ENCODE measurements at regions not wholly inside any gene's neighbourhood (a gene's known extent, or its start where the extent isn't known, plus 50 kb on each side); places are given as distances from the start of the nearest gene placed in this dataset.

DNA sequence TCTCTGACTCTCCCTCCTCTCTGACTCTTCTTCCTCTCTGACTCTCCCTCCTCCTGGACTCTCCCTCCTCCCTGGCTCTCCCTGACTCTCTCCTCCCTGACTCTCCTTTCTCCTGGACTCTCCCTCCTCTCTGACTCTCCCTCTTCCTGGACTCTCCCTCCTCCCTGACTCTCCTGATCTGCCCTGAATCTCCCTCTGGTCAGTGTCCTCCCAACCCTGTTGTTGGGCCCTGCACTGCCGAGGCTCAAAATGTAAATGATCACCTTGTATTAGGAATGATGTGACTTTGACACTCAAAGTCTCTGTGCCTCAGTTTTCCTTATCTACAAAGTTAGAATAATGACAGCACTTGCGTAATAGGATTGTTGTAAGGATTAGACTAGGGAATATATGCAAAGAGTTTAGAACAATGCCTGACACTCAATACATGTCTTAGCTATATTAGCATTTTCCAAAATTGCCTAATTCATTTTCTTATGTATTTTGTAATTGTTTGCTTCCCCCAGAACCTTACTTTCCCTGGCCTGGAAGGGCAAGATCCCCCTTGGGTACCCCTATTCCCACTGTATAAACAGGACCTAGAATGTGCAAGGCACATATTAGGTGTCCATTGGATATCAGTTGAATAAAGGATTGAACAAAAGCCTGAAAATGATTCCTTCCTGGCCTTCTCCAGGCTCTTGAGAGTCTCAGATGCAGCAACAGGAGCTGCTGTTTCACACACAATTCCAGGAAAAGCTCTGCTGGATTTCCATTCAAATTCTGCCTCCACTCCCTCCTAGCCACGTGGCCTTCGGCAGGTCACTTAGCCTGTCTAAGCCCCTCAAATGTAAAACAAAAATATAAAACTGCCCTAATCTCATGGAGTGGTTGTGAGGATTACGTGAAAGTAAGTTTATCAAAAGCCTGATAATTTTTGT lies 170.1 kb downstream of the INHBB start:
- Histone ChIP-seq H3K4me3 (no peak overlapping the region), H3K27ac (no peak overlapping the region), H3K27me3 (peaks cover 14% of the 10 kb centered on the region), H3K4me1 (ENCODE audit: low read depth) (no peaks in the 10 kb centered on the region), H3K9me3 (ENCODE audit: low read depth) (no peaks in the 10 kb centered on the region), H3K36me3 (no peaks in the 10 kb centered on the region)
- TF ChIP-seq, protein P1, sequence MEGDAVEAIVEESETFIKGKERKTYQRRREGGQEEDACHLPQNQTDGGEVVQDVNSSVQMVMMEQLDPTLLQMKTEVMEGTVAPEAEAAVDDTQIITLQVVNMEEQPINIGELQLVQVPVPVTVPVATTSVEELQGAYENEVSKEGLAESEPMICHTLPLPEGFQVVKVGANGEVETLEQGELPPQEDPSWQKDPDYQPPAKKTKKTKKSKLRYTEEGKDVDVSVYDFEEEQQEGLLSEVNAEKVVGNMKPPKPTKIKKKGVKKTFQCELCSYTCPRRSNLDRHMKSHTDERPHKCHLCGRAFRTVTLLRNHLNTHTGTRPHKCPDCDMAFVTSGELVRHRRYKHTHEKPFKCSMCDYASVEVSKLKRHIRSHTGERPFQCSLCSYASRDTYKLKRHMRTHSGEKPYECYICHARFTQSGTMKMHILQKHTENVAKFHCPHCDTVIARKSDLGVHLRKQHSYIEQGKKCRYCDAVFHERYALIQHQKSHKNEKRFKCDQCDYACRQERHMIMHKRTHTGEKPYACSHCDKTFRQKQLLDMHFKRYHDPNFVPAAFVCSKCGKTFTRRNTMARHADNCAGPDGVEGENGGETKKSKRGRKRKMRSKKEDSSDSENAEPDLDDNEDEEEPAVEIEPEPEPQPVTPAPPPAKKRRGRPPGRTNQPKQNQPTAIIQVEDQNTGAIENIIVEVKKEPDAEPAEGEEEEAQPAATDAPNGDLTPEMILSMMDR (IDR thresholded peaks at IDR 0.05; ENCODE audit: low read depth, low read length) = no peak
- peak in 1 of 2 donors; percentile 12 for DNase-seq (ENCODE audit: low read depth in 1 of 2, low spot score in 1 of 2)

DNA sequence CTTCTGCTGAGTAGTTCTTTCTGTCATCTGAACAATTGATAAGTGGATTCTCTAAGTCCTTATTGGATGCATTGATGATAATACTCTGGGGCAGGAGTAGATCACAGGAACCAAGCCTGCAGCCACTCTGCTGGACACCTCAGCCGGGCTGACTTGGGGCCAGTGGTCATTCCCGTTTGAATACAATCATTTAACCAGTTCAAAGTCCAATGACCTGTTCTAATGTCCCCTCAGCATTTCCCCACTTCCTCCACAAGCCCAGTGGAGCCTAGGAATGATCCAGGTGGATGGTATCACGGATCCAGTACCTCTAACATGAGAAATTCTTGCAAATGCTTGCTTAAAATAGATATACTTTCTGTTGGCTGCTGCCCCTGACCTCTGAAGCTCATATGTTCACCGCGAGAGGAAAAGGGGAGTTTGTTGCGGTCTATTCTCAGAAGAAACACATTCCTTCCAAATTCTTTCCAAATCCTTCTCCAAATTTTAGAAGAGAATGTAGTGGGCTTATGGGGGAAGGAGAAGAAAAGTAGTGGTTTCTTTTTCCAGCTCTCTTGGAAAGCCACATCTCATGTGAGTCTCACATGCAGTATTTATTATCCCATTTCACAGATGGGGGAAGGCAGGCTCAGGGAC lies 170.9 kb downstream of the INHBB start:
- TF ChIP-seq, protein P1 (IDR thresholded peaks at IDR 0.05; ENCODE audit: low read depth, low read length) = no peak

GRCh38 chr2:120517751-120518469 lies 172.0 kb downstream of the INHBB start:
- peaks cover 11% of the 10 kb centered on the region for H3K4me1 ChIP-seq (ENCODE audit: low read depth)
- H3K9me3 ChIP-seq (ENCODE audit: low read depth) = no peaks in the 10 kb centered on the region
- TF ChIP-seq, protein P1 (IDR thresholded peaks at IDR 0.05; ENCODE audit: low read depth, low read length) = no peak
- H3K36me3 ChIP-seq = no peaks in the 10 kb centered on the region
- H3K4me3 ChIP-seq = no peak overlapping the region
- H3K27me3 ChIP-seq = peaks cover 14% of the 10 kb centered on the region
- no peak for DNase-seq (ENCODE audit: low read depth in 1 of 2, low spot score in 1 of 2)
- no peak overlapping the region for H3K27ac ChIP-seq

More for the DNA sequence above, 170.9 kb downstream of the INHBB start:
- no peaks in the 10 kb centered on the region for H3K9me3 ChIP-seq (ENCODE audit: low read depth)
- peak in 1 of 2 donors; percentile 73 for DNase-seq (ENCODE audit: low read depth in 1 of 2, low spot score in 1 of 2)
- peaks cover 14% of the 10 kb centered on the region for H3K27me3 ChIP-seq
- no peaks in the 10 kb centered on the region for H3K36me3 ChIP-seq
- no peak overlapping the region for H3K4me3 ChIP-seq
- H3K27ac ChIP-seq = no peak overlapping the region
- no peaks in the 10 kb centered on the region for H3K4me1 ChIP-seq (ENCODE audit: low read depth)

DNA sequence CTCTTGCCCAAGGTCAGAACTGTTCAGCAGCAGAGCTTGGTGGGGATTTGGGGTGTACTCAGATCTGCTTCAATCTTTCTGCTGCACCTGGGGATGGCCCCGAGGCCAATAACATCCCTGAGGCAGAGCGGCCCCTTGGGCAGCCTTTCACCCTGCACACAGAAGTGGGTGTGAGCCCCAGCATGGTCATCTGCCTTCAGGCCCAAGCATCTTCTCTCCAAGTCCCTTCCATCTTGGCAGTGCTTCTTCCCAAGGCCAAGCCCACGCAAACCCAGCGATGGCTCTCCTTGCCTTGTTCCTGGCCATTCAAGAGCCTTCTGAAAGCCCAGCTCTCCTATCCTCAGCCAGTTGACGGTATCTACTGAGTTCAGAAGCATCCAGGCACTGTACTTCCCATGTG lies 172.9 kb downstream of the INHBB start:
- no peak for DNase-seq (ENCODE audit: low read depth in 1 of 2, low spot score in 1 of 2)
- Histone ChIP-seq H3K27ac (no peak overlapping the region), H3K9me3 (ENCODE audit: low read depth) (no peaks in the 10 kb centered on the region), H3K36me3 (no peaks in the 10 kb centered on the region), H3K4me1 (ENCODE audit: low read depth) (peaks cover 19% of the 10 kb centered on the region), H3K27me3 (peaks cover 14% of the 10 kb centered on the region), H3K4me3 (no peak overlapping the region)
- TF ChIP-seq, protein P1 (IDR thresholded peaks at IDR 0.05; ENCODE audit: low read depth, low read length) = no peak

DNA sequence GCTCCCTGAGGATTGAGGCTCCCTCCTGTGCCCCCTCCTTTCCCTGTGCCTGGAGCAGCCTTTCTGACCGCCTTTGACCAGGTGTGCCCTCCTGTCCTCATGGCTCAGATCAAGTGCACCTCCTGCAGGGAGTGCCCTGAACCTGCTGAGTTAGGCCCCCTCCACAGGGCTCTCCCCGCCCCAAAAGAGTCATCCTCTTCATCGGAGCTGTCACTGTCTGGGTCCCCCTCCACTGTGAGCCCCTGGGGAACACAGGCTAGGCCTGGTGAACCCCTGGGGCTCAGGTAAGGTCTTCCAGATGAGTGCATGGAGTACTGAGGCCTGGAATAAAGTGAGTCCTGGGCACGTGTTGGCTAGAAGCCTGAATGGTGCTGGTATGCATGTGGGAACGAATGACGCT lies 173.5 kb downstream of the INHBB start:
- Histone ChIP-seq H3K27me3 (peaks cover 12% of the 10 kb centered on the region), H3K4me3 (no peak overlapping the region), H3K36me3 (no peaks in the 10 kb centered on the region), H3K9me3 (ENCODE audit: low read depth) (no peaks in the 10 kb centered on the region), H3K27ac (no peak overlapping the region), H3K4me1 (ENCODE audit: low read depth) (peaks cover 25% of the 10 kb centered on the region)
- no peak for DNase-seq (ENCODE audit: low read depth in 1 of 2, low spot score in 1 of 2)
- TF ChIP-seq, protein P1 (IDR thresholded peaks at IDR 0.05; ENCODE audit: low read depth, low read length) = no peak

Data from cardiac muscle cell (in vitro differentiated cells and primary cell).